HUDEP-2 (cell line): ENCODE measurements at regions not wholly inside any gene's neighbourhood (a gene's known extent, or its start where the extent isn't known, plus 50 kb on each side); places are given as distances from the start of the nearest gene placed in this dataset.

ENCODE experiments used
- DNase-seq, 76 experiments: peaks; one replicate each; lab custom pipeline; 2025; ENCODE audit not compliant: unreplicated experiment in 76 of 76; lab: John Stamatoyannopoulos, UW

DNA sequence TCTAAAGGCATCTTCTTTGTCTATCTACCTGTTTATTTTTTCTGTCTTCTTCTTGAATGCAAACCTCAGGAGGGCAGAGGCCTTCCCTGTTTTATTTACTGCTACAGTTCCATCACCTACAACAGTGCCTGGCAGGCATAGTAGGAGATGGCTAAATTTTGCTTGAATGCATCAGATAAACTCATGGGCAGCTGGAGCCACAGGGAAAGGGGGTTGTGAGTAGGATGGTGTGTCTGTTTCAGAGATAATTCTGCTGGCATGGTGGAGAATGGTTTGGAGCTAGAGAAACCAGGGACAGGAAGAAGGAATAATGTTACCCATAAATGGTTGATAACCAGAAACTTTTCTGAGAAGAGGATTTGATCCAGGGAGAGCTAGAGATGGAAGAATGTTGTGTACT lies 189.8 kb upstream of the BRINP1 start:
- DNase-seq: no peak

DNA sequence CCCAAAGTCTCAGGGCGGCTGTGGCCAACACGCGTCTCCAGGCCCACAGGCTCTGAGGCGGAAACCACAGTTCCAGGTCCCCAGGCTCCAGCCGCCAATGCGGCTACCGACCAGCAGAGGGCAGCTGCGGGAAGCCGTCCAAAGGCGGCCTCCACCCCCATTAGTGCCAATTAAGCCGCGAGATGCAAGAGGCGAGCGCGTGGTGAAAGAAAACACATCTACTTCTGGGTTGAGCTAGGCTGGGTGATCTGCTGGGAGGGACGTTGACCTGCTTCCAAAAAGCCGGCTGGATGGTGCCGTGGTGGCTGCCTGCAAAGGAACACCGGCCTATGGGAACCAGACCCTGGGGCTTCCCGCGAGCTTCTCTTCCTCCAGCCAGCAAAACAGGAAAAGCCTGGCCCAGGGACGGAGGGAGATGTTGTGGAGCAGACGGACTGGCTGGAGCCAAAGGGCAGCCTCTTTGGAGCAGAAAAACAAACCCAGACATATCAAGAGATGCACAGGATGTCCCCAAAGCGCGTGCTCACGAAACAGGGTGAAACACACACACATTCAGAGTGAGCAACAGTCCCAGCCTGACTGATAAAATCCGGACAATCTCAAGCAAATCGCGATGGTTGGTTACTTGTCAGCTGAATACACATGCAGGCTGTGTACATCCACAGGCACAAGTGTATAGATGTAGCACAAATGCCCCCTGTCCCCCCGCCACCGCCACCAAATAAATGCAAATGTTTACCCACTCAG lies 187.1 kb upstream of the BRINP1 start:
- peak in 55 of 76 experiments; percentile 0 to 61 (median 19) for DNase-seq

DNA sequence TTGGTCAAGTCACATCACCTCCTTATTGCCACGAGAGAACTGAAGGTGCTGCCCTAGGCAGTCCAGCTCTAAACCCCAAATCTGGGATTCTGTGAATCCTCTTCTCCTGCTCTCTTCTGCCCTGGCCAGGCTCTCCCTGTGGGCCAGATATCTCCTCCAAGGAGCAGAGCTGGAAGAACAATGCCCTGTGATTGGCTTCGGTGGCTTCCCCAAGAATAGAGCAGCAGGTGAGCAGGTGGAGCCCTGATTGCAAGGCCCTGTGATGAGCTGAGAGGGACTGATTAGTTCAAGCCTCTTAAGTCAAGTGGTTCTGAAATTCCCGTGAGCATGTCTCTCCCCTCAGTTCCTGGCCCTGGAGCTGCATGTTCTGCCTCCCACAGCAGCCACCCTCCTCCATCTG lies 175.3 kb upstream of the BRINP1 start:
- no peak for DNase-seq

DNA sequence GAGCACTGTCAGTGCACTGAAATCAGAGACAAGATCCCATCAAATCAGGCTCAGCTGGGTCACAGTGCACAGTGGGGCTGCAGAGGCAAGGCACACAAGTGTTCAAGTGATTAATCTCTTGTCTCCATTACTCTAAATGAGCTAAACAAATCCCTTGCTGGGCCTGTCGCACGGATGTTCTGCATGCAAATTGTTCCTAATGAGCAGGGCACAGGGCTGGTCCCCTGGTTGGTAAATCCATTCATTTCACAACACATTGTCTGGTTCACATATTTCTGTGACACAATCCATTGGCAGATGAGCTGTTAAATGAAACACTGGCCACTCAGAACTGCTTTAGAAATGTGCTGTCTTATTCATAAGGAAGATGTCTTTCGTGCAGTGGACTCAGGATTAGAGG lies 167.9 kb upstream of the BRINP1 start:
- no peak for DNase-seq

DNA sequence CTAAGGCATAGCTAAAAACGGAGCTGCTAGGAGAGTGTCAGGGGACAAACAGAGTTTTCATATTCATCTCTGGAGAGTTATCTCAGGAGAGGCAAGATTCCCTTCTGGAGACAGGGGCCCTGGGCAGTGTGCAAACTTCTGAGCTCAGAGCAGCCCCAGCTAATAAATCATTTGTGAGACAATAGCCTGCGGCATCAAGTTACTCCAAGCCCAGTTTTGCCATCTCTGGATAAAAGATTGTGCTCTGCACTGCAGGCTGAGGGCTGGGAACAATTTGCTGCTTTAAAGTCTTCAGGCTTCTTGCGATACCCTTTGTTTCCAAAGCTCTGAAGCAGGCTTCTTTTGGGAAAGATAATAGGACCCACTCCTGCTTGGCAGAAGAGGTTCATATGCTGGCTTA lies 164.3 kb upstream of the BRINP1 start:
- no peak for DNase-seq

DNA sequence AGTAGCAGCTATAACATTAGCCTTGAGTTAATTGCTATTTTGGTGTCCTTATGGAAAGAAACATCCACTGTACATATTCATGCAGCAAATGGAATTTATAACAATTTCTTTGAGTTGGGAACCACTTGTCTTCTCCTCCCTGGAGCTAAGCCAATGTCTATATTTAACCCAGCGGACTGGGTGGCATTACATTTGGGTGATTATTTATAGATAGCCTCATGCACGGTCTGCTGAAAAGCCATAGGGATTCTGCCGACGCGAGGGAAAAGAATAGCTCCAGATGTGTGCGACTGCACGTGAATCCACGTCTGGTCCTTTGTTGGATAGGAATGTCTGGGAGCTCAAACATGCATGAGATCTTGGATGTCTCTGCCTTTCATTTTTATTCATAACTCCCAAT lies 157.5 kb upstream of the BRINP1 start:
- DNase-seq: no peak

DNA sequence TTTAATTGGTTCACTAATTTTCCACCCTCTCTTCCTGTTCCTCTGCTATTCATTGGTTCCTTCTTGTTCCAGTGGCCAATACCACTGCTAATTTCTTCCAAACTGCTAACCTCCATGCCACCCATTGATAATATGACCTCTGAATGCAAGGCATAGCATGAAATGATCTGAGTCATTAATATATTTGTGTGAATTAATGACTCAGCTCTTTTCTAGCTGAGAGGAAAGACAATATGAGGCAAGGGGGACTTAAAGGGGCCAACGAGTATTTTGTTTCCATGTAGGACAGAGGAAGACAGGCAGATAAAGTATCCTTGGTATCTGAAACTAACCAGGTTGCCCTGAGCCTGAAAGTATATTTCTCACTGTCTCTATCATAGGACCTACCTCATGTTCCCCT lies 154.3 kb upstream of the BRINP1 start:
- DNase-seq: no peak

DNA sequence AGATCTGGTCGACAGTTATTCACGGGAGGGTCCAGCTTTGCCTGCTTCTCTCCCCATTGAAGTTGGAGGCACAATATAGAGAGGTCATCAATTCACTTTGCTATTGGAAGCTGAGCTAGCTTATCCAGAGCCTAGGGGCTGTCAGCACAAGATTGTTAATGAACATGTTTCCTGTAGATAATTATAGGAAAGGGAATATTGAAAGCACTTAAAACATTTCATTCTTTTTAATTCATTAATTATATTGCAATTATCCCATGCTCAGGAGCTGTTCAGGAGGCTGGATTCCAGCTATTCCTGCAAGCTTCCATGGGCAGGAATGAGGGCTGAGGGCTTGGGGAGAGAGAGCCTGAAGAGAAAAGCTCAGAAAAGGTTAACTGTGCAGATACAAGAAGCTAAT lies 153.1 kb upstream of the BRINP1 start:
- DNase-seq: no peak

DNA sequence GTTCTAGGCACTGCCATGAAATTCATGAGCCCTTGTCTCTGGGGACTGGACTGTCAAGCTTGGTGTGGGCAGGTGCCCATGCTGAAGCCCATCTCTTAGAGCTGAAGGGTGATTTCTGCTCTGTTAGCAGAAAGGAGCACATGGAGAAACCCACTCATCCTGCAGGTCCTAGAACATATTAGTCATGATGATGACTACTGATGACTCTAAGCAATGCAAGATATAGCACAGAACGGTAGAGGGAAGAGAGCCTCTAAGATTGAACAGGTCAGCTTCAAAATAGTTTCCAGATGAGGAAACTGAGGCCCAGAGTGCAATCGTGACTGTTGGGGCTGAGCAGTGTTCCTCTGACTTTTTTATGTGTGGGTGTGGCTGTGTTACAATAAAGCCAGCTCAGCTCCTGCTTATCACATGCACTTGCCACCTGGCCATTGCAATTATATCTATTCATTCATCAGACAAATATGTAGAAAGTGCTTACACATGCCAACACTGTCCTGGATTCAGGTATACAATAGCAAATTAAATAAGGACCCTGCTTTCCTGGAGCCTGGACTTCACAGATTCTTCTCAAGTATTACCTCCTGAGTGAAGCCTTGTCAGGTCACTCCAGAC lies 140.2 kb upstream of the BRINP1 start:
- DNase-seq: no peak

DNA sequence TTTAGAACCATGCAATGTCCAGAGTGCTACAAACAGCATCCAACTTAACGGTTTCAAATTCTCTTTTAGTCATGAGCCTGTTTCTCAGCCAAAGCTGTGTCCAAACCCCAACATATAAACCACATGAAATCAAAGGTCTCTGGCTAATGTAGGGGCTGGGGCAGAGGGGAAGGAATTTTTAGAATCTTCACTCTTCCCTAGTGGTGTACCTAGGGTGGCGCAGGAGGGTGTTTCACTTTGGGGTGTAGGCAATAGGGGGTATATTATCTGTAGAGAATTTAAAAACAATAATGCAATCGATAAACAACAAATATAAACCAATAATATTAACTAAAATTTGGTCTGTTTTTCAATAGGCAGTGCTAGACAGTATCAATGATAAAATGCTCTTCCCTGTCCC lies 132.1 kb upstream of the BRINP1 start:
- DNase-seq: no peak

DNA sequence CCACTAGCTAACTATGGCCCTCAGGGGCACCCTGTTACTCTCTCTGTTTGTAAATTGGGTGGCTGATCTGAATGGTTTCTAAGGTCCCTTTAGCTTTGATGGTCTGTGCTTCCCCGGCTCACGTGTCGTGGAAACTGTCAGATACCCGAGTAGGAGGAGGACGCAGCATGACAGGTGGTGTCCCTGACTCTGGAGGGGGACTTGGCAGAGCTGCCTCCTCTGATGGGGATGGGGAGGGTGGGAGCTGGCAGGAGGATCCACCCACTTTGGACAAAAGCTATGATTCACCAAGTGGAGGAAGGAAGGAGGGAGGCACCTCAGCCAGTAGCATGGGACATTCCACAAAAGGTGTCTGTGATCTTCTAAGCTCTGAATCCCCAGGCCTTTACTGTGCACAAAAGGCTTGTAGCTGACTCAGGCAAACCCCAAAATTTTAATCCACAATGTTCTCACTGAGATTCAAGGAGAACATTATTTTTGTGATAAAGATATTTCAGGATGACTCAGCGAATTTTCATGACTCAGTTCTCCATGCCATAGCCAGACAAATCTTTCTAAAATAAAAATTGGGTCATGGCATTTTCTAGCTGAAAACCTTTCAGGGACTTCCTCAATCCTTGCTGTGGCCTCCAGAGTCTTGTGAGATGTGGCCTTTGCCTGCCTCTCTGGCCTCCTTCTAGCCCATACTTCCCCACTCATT lies 131.0 kb upstream of the BRINP1 start:
- no peak for DNase-seq

DNA sequence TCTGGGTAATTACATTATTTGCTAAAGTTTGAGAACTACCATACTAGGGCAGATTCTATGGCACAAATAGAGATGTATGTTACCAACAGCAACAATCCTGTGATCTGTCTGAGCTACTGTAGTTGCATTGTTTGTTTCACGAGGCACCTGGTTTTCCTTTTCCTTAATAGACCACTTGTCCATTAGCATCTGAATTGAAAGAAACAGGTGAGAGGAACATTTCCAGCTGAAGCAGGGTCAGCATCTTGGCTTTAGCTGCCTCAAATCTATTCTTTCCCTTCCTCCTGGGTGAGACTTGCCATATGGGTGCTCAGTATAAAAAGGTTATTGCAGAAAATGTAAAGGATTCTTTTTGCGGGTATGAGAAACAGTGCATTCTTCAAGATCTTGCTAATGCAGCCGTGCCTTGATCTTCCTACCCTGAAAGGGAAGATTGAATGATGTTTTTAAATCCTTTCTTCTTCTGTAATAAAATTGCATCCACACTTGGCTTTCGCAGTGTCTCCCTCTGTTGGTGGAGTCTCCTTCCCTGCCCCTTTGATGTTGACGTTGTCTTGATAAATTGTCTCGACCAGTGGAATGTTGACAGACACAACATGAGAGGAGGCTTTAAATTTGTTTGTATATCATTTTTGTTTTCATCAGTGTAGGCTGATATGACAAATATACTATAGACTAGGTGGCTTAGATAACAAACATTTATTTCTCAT lies 118.0 kb upstream of the BRINP1 start:
- DNase-seq: no peak

DNA sequence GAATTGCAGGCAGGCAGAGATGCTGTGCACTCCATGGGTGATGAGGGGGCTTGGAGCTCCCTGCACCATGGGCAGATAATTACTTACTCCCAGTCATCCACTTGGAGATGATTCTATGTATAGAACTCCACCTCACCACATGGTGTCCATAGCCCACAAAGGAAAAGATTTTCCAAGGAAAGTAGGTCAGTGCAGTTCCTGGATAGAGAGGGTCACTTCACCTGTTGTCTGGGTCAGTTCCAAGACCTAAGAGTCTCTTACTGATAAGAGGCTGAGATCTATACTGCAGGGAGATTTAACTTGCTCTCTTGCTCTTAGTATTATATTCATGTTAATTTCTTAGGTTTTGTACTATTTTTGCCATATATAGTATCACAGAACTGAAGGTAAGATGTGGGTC lies 113.9 kb upstream of the BRINP1 start:
- no peak for DNase-seq

DNA sequence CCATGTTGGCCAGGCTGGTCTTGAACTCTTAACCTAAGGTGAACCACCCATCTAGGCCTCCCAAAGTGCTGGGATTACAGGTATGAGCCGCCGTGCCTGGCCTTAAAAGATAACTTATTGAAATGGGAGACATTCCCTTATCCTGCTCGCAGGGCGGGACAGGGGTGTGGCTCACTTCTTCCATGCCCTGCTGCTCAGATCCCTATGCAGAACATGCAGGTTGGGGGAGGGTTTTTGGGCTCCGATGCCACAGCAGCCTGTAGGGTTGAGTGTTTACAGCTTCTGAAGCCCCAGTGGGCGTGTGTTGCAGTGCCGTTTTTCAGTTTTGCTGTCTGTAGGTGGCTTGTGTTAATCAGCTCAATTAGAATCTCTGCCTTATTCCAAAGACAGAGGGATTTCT lies 108.0 kb upstream of the BRINP1 start:
- no peak for DNase-seq

DNA sequence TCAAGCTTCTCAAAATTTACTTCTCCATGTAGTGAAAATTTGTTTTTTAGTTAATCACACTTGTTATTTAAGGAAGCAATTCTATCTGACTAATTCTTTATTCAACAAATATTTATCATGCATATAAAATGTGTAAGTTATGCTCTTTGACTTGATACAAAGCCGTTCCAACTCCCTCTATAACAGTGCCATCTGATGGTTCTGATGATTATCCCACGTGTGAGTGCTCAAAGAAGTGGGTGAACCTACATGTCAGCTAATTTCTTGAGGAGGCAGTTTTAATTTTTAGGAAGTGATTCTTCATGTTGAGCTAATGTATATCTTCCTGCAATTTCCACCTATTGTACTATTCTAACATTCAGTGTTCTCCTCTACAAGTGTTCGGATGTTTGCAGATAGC lies 88.8 kb upstream of the BRINP1 start:
- DNase-seq: no peak

DNA sequence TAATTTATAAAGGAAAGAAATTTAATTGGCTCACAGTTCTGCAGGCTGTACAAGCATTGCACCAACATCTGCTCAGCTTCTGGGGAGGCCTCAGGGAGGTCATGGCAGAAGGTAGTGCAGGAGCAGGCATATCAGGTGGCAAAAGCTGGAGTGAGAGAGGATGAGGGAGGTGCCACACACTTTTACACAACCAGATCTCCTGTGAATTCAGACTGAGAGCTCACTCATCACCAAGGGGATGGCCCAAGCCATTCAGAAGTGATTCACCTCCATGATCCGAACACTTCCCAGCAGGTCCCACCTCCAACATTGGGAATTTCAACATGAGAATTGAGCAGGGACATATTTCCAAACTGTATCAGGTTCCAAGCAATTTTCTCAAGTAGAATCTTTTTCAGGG lies 84.7 kb upstream of the BRINP1 start:
- DNase-seq: no peak

DNA sequence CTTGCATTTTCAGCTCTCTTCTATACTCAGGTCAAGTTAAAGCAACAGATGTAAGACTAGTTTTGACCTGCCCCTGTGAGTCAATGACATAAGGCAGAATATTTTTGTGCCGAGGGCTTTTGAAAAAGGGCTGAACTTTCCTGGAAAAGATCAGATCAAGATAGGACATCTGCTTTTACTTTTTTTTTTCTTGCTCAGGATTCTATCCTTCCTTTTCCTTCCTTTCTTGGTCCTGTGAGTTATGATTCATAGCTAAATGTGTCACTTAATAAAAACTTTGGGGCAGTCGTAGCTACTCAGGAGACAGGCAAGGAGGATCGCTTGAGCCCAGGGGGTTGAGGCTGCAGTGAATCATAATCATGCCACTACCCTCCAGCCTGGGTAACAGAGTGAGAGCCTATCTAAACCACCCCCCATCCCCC lies 84.3 kb upstream of the BRINP1 start:
- no peak for DNase-seq

DNA sequence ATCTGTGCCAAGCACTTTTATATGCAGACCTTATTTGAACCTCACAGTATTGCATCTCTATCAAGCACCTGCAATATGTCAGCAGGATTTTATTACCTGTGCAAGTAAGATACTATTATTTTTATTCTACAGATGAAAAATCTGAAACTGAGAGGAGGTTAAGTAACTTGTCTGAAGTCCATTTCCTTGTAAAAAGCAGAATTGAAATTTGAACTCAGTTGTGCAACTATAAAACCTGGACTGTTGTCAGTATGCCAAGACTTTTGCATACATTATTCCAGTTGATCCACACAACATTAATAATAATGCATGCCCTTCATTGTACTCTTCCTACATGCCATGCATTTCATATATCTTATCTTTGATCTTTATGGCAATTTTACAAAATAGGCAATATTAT lies 82.2 kb upstream of the BRINP1 start:
- DNase-seq: no peak

DNA sequence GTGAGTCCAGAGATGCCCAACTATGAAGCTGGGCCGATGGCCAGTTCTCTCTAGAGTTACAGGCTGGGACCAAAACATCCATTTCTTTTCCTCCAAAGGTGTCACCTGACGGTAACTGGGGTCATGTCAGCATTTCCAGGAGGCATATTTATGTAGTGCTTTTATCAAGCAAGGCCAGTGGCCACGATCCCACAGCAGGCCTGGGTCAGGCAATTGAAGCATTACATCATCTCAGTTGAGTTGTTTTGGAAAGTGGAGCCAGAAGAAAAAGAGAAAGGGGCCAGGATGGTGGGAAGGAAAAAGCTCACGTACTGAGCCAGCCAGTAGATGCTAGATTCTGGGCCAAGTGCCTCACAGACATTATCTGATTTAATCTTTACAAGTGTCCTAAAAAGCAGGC lies 73.9 kb upstream of the BRINP1 start:
- DNase-seq: no peak

DNA sequence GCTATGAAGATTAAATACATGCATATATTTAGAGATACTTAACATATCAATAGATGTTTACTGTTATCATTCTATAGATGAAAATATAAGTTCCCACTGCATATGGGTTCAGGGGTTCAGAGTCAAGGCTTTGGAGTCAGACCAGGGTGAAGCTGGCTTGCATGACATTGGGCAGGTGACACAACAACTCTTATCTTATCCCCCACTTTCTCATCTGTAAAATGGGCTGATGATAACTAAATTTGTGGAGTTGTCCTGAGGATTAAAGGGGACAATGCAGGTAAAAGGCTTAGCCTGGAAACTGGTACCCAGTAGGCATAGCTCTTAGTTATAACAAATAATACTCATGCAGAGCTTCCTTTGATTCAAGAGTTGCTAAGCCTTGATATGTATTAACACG lies 72.6 kb upstream of the BRINP1 start:
- no peak for DNase-seq

DNA sequence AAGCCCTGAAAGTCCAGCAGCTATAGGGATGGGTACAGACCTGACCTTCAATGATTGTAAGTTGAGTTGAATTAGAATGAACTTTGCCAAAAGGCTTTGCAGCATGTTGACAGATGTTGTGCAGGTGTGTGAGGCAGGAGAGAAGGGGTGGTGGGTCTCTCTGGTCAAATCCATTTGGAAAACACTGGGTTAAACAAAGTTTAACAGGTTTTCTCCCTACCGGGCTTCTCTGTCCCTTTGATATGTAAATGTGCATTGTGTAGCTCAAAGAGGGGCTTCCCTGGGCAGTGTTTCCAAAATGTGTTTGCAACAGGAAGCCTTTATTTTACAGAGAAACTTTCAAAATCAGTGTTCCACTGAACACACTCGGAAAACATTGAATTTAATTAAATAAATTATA lies 72.1 kb upstream of the BRINP1 start:
- DNase-seq: no peak

DNA sequence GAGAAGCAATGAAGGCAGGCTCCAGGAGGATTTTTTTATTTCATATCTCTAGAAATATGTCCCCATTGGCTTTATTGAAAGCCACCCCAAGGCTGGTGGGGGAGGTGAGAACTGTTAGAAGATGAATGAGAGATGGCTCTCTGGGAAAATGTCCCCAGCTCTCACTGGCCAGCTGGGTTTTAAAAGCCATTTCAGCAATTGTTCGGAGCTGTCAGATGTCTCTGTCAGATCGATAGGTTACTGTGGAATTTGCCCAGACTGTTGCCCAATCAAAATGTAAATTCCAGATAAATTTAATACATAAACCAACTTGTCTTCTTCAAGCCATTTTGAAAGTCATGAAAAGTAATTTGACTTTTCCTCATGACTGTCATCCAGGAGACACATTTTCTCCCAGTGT lies 67.0 kb upstream of the BRINP1 start:
- no peak for DNase-seq
